H9 (cell line): ENCODE measurements at regions not wholly inside any gene's neighbourhood (a gene's known extent, or its start where the extent isn't known, plus 50 kb on each side); places are given as distances from the start of the nearest gene placed in this dataset.
A peak's percentile ranks its signal among the peaks of the same experiment; 100 is the strongest.

ENCODE experiments used
- DNase-seq: peaks from one replicate; pipeline ENCODE4 v3.0.0-alpha.2; 2017
- H2AFZ ChIP-seq: one replicate; pipeline ENCODE4 v1.6.1; 2013; ENCODE audit warnings: mild to moderate bottlenecking, low read length, control low read depth, moderate library complexity
- H2AK5ac ChIP-seq: 2 replicates; pipeline ENCODE4 v1.6.1; 2013; ENCODE audit warnings: low read length, control low read depth, mixed read lengths; ENCODE audit not compliant: insufficient read length
- H2BK120ac ChIP-seq: one replicate; pipeline ENCODE4 v1.6.1; 2013; ENCODE audit warnings: low read depth, mild to moderate bottlenecking, low read length, control low read depth, inconsistent platforms; ENCODE audit not compliant: poor library complexity, severe bottlenecking
- H2BK12ac ChIP-seq: 2 replicates; pipeline ENCODE4 v1.6.1; 2013; ENCODE audit warnings: low read length, control low read depth, mixed read lengths, low read depth; ENCODE audit not compliant: insufficient read length
- H2BK15ac ChIP-seq: 2 replicates; pipeline ENCODE4 v1.6.1; 2013; ENCODE audit warnings: low read depth, low read length, control low read depth
- H2BK20ac ChIP-seq: one replicate; pipeline ENCODE4 v1.6.1; 2013; ENCODE audit warnings: low read depth, mild to moderate bottlenecking, low read length, control low read depth, inconsistent platforms; ENCODE audit not compliant: poor library complexity, severe bottlenecking
- H2BK5ac ChIP-seq: 2 replicates; pipeline ENCODE4 v1.6.1; 2013; ENCODE audit warnings: low read length, control low read depth, mixed read lengths; ENCODE audit not compliant: insufficient read length
- H3K14ac ChIP-seq: 2 replicates; pipeline ENCODE4 v1.6.1; 2013; ENCODE audit warnings: low read length, control low read depth; ENCODE audit not compliant: insufficient read depth
- H3K18ac ChIP-seq: 2 replicates; pipeline ENCODE4 v1.6.1; 2013; ENCODE audit warnings: low read depth, mild to moderate bottlenecking, mixed read lengths, low read length, control low read depth; ENCODE audit not compliant: insufficient read length
- H3K23ac ChIP-seq: 2 replicates; pipeline ENCODE4 v1.6.1; 2013; ENCODE audit warnings: low read length, control low read depth, mixed read lengths, low read depth; ENCODE audit not compliant: insufficient read length
- H3K23me2 ChIP-seq: 2 replicates; pipeline ENCODE4 v1.6.1; 2013; ENCODE audit warnings: low read depth, mild to moderate bottlenecking, mixed read lengths, low read length, control low read depth; ENCODE audit not compliant: insufficient read length, poor library complexity, severe bottlenecking
- H3K27ac ChIP-seq: 2 replicates; pipeline ENCODE4 v1.5.1; 2013; ENCODE audit warnings: low read length, control low read depth, mixed read lengths, low read depth; ENCODE audit not compliant: insufficient read length
- H3K27me3 ChIP-seq: 2 replicates; pipeline ENCODE4 v1.6.1; 2013; ENCODE audit warnings: low read length, control low read depth, inconsistent platforms; ENCODE audit not compliant: insufficient read depth
- H3K4ac ChIP-seq: 2 replicates; pipeline ENCODE4 v1.6.1; 2013; ENCODE audit warnings: low read depth, mild to moderate bottlenecking, control low read depth, inconsistent platforms, low read length, moderate library complexity
- H3K4me1 ChIP-seq: 2 replicates; pipeline ENCODE4 v1.6.1; 2013; ENCODE audit warnings: low read length, control low read depth, inconsistent platforms; ENCODE audit not compliant: insufficient read depth
- H3K4me2 ChIP-seq: 2 replicates; pipeline ENCODE4 v1.6.1; 2013; ENCODE audit warnings: low read length, control low read depth, mixed read lengths; ENCODE audit not compliant: insufficient read length, insufficient read depth
- H3K56ac ChIP-seq: 2 replicates; pipeline ENCODE4 v1.6.1; 2013; ENCODE audit warnings: low read depth, mild to moderate bottlenecking, mixed read lengths, low read length, control low read depth; ENCODE audit not compliant: insufficient read length
- H3K79me1 ChIP-seq: 2 replicates; pipeline ENCODE4 v1.6.1; 2013; ENCODE audit warnings: low read depth, mild to moderate bottlenecking, moderate library complexity, low read length, control low read depth, inconsistent platforms; ENCODE audit not compliant: insufficient read depth, poor library complexity, severe bottlenecking
- H3K79me2 ChIP-seq: 2 replicates; pipeline ENCODE4 v1.6.1; 2013; ENCODE audit warnings: low read length, control low read depth, inconsistent platforms; ENCODE audit not compliant: insufficient read depth
- H3K9ac ChIP-seq: 2 replicates; pipeline ENCODE4 v1.6.1; 2013; ENCODE audit warnings: low read length, control low read depth, mixed read lengths; ENCODE audit not compliant: insufficient read length; ENCODE audit errors: extremely low read depth
- H3K9me3 ChIP-seq: one replicate; pipeline ENCODE4 v1.6.1; 2013; ENCODE audit warnings: low read depth, low read length, inconsistent platforms; ENCODE audit not compliant: control insufficient read depth
- H3T11ph ChIP-seq: one replicate; pipeline ENCODE4 v1.6.1; 2013; ENCODE audit warnings: mild to moderate bottlenecking, low read length, control low read depth, inconsistent platforms
- H4K20me1 ChIP-seq: one replicate; pipeline ENCODE4 v1.6.1; 2013; ENCODE audit not compliant: control insufficient read depth, insufficient read length, insufficient read depth
- H4K5ac ChIP-seq: 2 replicates; pipeline ENCODE4 v1.6.1; 2013; ENCODE audit warnings: low read depth, mild to moderate bottlenecking, mixed read lengths, low read length, control low read depth; ENCODE audit not compliant: insufficient read length
- H4K8ac ChIP-seq: replicated peaks from 2 replicates; pipeline ENCODE4 v1.6.1; 2013; ENCODE audit warnings: low read length, control low read depth, mixed read lengths, low read depth; ENCODE audit not compliant: insufficient read length
- H4K91ac ChIP-seq: 2 replicates; pipeline ENCODE4 v1.6.1; 2013; ENCODE audit warnings: low read depth, mild to moderate bottlenecking, moderate library complexity, mixed read lengths, low read length, control low read depth; ENCODE audit not compliant: insufficient read length
- H3K27ac Mint-ChIP-seq, 3 experiments: 2 replicates in 2 of 3; 3 replicates in 1 of 3; pipeline ENCODE4 v1.8.0; 2020 to 2021; ENCODE audit warnings: mixed read lengths in 3 of 3, mild to moderate bottlenecking in 1 of 3, moderate library complexity in 1 of 3
- H3K27me3 Mint-ChIP-seq: 2 replicates; pipeline ENCODE4 v1.8.0; 2021; ENCODE audit warnings: low read depth, mild to moderate bottlenecking, moderate library complexity, mixed read lengths
- H3K36me3 Mint-ChIP-seq, 3 experiments: 2 replicates in 2 of 3; 3 replicates in 1 of 3; pipeline ENCODE4 v1.8.0; 2020 to 2021; ENCODE audit warnings: low read depth in 3 of 3, mixed read lengths in 3 of 3; ENCODE audit not compliant: insufficient read depth in 1 of 3
- H3K4me1 Mint-ChIP-seq, 2 experiments: 2 replicates each; pipeline ENCODE4 v1.8.0; 2020; ENCODE audit warnings: mixed read lengths in 2 of 2
- H3K4me3 Mint-ChIP-seq, 2 experiments: 2 replicates in 1 of 2; 3 replicates in 1 of 2; pipeline ENCODE4 v1.8.0; 2020 to 2021; ENCODE audit warnings: mild to moderate bottlenecking in 2 of 2, mixed read lengths in 2 of 2, moderate library complexity in 1 of 2
- H3K9me3 Mint-ChIP-seq, 2 experiments: 2 replicates in 1 of 2; 3 replicates in 1 of 2; pipeline ENCODE4 v1.8.0; 2020; ENCODE audit warnings: mild to moderate bottlenecking in 2 of 2, mixed read lengths in 2 of 2, moderate library complexity in 1 of 2
- WGBS: extraction: QIAGEN DNeasy Blood & Tissue Kit; methylation state at CpG from one replicate; pipeline ENCODE4 v1.1.7; 2013; ENCODE audit warnings: missing lambda C conversion rate, low lambda C conversion rate, mixed read lengths; ENCODE audit not compliant: insufficient read length; ENCODE audit errors: extremely low coverage; 5-methylcytosine and 5-hydroxymethylcytosine counted together
- TF ChIP-seq, protein P1 (sequence below): fragments of 200-600 bp; sonication (generic); conservative IDR thresholded peaks from 3 replicates; pipeline ENCODE4 v1.8.0; 2021; ENCODE audit warnings: antibody characterized with exemption, mild to moderate bottlenecking

DNA sequence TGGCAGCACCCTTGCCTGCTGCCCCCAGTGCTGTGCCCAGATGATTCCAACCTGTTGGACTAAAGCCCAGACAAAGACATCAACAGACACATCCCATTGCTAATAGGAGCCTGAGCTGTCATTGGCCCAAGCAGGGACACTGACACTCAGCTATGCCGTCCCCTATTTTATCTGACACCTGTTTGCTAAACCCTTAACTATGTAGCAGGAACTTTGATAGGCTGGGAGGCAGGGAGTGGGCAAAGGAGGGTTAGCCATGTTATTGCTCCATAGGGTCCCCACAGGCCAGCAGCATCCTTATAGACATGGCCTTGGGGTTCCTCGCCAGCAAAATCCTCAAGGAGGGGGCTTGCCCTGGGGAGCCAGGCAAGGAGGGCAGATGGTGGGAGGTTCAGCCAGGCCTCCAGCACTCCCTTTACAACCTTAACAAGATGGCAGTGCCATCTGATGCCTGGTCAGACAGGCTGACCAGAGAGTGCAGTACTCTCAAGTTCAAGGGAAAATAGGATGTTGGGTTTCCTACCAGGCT, 50.4 kb upstream of the CDKN2AIPNL start:
- no peak overlapping the region for H2BK120ac ChIP-seq
- no peak overlapping the region for H2AFZ ChIP-seq
- H2AK5ac ChIP-seq = no peak overlapping the region
- no peak overlapping the region for H4K5ac ChIP-seq
- TF ChIP-seq, protein P1, sequence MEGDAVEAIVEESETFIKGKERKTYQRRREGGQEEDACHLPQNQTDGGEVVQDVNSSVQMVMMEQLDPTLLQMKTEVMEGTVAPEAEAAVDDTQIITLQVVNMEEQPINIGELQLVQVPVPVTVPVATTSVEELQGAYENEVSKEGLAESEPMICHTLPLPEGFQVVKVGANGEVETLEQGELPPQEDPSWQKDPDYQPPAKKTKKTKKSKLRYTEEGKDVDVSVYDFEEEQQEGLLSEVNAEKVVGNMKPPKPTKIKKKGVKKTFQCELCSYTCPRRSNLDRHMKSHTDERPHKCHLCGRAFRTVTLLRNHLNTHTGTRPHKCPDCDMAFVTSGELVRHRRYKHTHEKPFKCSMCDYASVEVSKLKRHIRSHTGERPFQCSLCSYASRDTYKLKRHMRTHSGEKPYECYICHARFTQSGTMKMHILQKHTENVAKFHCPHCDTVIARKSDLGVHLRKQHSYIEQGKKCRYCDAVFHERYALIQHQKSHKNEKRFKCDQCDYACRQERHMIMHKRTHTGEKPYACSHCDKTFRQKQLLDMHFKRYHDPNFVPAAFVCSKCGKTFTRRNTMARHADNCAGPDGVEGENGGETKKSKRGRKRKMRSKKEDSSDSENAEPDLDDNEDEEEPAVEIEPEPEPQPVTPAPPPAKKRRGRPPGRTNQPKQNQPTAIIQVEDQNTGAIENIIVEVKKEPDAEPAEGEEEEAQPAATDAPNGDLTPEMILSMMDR = no peak
- H3K14ac ChIP-seq = no peak overlapping the region; the same call in 1 of the 2 replicates
- H2BK15ac ChIP-seq = 0 out of 2 replicates have a peak overlapping the region, but pooled peaks have one; percentile 43
- H4K8ac ChIP-seq = no peak overlapping the region
- H3K4me3 Mint-ChIP-seq = no peak overlapping the region
- DNase-seq = no peak
- no peaks in the 10 kb centered on the region for H3K9me3 Mint-ChIP-seq
- no peak overlapping the region for H4K91ac ChIP-seq
- H3K27me3 ChIP-seq = no peaks in the 10 kb centered on the region
- H3T11ph ChIP-seq = no peak overlapping the region
- H3K4me1 Mint-ChIP-seq = peaks cover 6 to 20% of the 10 kb centered on the region in 2 experiments
- no peak overlapping the region for H3K27ac ChIP-seq
- H2BK20ac ChIP-seq = no peak overlapping the region
- no peak overlapping the region for H3K4me2 ChIP-seq
- H3K4me1 ChIP-seq = peaks cover 1% of the 10 kb centered on the region; the same call in 1 of the 2 replicates
- H3K27ac Mint-ChIP-seq = peak overlapping the region in 1 of 3 experiments; percentile 17; a peak in 1 of 7 replicates
- H4K20me1 ChIP-seq = no peaks in the 10 kb centered on the region
- no peaks in the 10 kb centered on the region for H3K36me3 Mint-ChIP-seq
- no peaks in the 10 kb centered on the region for H3K9me3 ChIP-seq
- no peak overlapping the region for H3K9ac ChIP-seq
- no peaks in the 10 kb centered on the region for H3K79me1 ChIP-seq
- no peak overlapping the region for H3K18ac ChIP-seq
- H3K23ac ChIP-seq = no peak overlapping the region
- no peak overlapping the region for H3K56ac ChIP-seq
- H3K4ac ChIP-seq = no peak overlapping the region
- H2BK5ac ChIP-seq = no peak overlapping the region
- H2BK12ac ChIP-seq = no peak overlapping the region
- peaks cover 8% of the 10 kb centered on the region for H3K23me2 ChIP-seq
- H3K27me3 Mint-ChIP-seq = peaks cover 2% of the 10 kb centered on the region
- no peaks in the 10 kb centered on the region for H3K79me2 ChIP-seq
- no CpG with 5 or more reads among the region's 2 CpGs for WGBS
